ENCODE measurements at regions not wholly inside any gene's neighbourhood (a gene's known extent, or its start where the extent isn't known, plus 50 kb on each side); places are given as distances from the start of the nearest gene placed in this dataset.

DNA sequence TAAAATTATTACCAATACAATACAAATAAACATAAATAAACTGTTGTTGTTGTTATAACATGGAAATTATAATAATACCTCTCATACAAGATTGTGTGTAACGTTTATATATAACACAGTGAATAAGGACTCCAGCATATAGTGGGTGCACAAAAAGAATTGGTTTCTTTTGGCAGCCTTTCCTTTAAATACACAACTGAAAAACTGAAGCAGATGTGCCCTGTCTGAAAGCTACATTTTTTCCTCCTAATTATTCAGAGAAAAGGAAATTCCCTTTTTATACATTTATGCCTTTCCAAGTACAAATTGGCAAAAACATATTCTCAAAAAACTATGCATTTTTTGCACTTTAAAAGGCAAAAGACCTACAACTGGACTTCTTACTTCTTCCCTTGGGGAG lies 928.9 kb upstream of the NR2F2 start:
- intact Hi-C loops (cut with DNase I): no loop called here
- H3K9me3 ChIP-seq: no peaks in the 10 kb centered on the region
- ATAC-seq (no peak), DNase-seq (no peak)
- no peaks in the 10 kb centered on the region for H3K27me3 ChIP-seq
- H3K27ac ChIP-seq: no peak overlapping the region
- TF ChIP-seq, protein P1, sequence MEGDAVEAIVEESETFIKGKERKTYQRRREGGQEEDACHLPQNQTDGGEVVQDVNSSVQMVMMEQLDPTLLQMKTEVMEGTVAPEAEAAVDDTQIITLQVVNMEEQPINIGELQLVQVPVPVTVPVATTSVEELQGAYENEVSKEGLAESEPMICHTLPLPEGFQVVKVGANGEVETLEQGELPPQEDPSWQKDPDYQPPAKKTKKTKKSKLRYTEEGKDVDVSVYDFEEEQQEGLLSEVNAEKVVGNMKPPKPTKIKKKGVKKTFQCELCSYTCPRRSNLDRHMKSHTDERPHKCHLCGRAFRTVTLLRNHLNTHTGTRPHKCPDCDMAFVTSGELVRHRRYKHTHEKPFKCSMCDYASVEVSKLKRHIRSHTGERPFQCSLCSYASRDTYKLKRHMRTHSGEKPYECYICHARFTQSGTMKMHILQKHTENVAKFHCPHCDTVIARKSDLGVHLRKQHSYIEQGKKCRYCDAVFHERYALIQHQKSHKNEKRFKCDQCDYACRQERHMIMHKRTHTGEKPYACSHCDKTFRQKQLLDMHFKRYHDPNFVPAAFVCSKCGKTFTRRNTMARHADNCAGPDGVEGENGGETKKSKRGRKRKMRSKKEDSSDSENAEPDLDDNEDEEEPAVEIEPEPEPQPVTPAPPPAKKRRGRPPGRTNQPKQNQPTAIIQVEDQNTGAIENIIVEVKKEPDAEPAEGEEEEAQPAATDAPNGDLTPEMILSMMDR (IDR thresholded peaks at IDR 0.05): no peak
- no peak overlapping the region for H3K4me3 ChIP-seq
- H3K36me3 ChIP-seq: no peaks in the 10 kb centered on the region
- no peaks in the 10 kb centered on the region for H3K4me1 ChIP-seq

DNA sequence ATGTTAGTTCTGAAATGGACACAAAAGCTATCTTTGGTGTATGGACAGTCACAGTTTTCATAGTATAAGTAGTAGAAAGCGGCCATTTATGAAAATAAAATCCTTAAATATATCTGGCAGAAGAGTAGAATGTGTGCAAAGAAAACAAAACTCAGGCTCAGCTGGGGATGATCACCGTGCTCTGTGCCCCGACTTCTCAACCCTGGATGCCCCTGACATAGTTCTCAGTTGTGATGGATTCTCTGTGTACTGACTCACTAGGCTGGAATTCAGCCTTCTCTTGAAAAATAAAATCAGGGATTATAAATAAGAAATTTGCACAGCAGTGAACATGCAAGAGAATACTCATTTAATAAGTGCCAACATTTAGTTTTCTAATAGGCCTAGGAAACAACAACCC lies 925.1 kb upstream of the NR2F2 start:
- Histone ChIP-seq H3K4me3 (no peak overlapping the region), H3K27ac (no peak overlapping the region), H3K27me3 (no peaks in the 10 kb centered on the region), H3K9me3 (no peaks in the 10 kb centered on the region), H3K4me1 (no peaks in the 10 kb centered on the region), H3K36me3 (no peaks in the 10 kb centered on the region)
- TF ChIP-seq, protein P1 (IDR thresholded peaks at IDR 0.05): no peak
- DNase-seq (no peak), ATAC-seq (no peak)
- intact Hi-C loops (cut with DNase I): no loop called here

DNA sequence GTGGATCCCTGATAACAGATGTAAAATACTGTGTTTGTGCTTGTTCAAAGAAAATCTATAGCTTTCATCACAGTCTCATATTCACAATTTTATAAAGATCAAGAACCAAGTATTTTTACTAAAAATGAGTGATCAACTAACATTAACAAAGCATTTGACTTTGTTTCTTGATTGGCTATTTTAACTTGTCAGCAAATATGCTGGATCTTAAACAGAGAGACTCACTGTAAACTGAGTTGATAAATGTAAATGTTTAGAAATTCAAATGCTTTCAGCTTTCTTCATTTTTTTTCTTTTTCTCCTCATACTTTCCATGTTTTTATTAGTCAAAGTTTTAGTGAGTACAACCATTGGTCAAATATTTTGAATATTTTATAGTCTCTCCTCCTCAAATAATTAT lies 923.0 kb upstream of the NR2F2 start:
- Histone ChIP-seq H3K36me3 (no peaks in the 10 kb centered on the region), H3K9me3 (no peaks in the 10 kb centered on the region), H3K4me3 (no peak overlapping the region), H3K27me3 (no peaks in the 10 kb centered on the region), H3K4me1 (no peaks in the 10 kb centered on the region), H3K27ac (no peak overlapping the region)
- intact Hi-C loops (cut with DNase I): no loop called here
- TF ChIP-seq, protein P1 (IDR thresholded peaks at IDR 0.05): no peak
- DNase-seq (no peak), ATAC-seq (no peak)

DNA sequence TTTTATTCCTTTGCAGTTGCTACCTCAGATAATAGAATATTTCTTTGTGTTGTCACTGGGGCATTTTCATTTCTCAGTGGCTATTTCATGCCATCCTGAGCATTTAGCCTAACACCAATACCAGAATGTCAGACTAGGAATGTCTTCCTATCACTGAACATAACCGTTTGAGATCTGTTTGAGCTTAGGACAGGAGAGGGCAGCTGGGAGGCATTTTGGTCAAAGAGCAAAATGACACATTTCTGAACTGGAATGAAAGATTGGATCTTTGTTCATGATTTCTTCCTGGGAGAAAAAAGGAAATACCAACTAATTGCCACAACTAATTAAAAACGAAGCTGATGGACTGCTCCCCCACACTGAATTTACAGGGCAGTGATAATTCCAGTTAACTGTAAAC lies 921.3 kb upstream of the NR2F2 start:
- Histone ChIP-seq H3K4me1 (no peaks in the 10 kb centered on the region), H3K27me3 (no peaks in the 10 kb centered on the region), H3K4me3 (no peak overlapping the region), H3K27ac (no peak overlapping the region), H3K36me3 (no peaks in the 10 kb centered on the region), H3K9me3 (no peaks in the 10 kb centered on the region)
- ATAC-seq (no peak), DNase-seq (no peak)
- TF ChIP-seq, protein P1 (IDR thresholded peaks at IDR 0.05): no peak
- intact Hi-C loops (cut with DNase I): no loop called here

DNA sequence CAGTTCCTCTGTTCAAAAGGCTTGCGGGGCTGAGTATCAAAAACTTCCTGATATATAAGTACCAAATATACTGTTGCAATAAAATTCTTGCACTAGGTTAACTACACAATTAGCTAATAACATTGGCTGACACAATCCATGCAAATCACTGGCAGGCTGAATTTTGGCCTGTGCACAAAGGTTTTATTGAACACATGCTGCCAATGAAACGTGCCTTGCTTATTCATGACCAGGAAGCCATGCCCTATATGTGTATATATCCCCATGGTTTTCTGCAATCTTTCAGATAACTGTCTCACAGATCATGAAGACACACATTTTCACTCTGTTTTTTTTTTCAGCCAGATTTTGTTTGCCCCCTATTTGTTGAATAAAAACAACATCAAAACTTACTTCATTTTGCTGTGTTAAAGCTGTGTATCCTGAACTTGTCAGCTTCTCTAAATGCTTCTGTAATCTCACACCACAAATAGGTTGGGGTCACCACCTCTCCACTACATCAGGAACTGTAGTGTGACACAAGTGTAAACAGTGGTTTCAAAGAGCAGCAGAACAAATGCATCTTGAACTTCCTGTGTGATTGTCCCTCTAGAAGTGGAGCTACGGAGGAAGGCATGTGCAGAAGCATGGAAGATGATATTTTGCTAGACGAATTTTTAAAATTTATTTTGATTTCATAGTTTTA lies 920.7 kb upstream of the NR2F2 start:
- H3K36me3 ChIP-seq: no peaks in the 10 kb centered on the region
- H3K4me1 ChIP-seq: no peaks in the 10 kb centered on the region
- no peaks in the 10 kb centered on the region for H3K27me3 ChIP-seq
- no peak overlapping the region for H3K27ac ChIP-seq
- ATAC-seq (peak; percentile 23), DNase-seq (no peak)
- intact Hi-C loops (cut with DNase I): no loop called here
- no peak overlapping the region for H3K4me3 ChIP-seq
- TF ChIP-seq, protein P1 (IDR thresholded peaks at IDR 0.05): no peak
- no peaks in the 10 kb centered on the region for H3K9me3 ChIP-seq

DNA sequence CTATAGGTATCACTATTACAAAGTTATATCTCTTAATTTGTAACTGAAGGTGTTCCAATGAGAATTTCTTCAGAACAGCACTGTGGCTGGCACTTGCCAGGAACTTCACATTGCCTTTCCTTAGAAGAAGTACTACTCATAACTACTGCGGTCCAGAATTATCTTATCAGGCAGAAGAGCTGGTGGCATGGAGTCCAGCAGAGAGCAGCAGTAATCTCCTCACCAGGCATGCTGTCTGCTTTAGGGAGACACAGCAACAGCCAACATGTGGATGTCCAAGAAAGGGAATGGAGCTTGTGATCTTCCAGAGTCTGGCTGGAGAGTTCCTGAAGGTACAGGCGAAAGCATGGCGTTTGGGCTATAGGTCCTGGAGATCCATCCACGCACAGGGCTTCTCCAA lies 919.7 kb upstream of the NR2F2 start:
- Histone ChIP-seq H3K4me1 (no peaks in the 10 kb centered on the region), H3K36me3 (no peaks in the 10 kb centered on the region), H3K27me3 (no peaks in the 10 kb centered on the region), H3K9me3 (no peaks in the 10 kb centered on the region), H3K27ac (no peak overlapping the region), H3K4me3 (no peak overlapping the region)
- ATAC-seq: no peak
- intact Hi-C loops (cut with DNase I): no loop called here
- TF ChIP-seq, protein P1 (IDR thresholded peaks at IDR 0.05): no peak
- DNase-seq: no peak
